Ascending aorta (tissue), 2 donors: ENCODE measurements at regions not wholly inside any gene's neighbourhood (a gene's known extent, or its start where the extent isn't known, plus 50 kb on each side); places are given as distances from the start of the nearest gene placed in this dataset.

Experiments used
- DNase-seq, 2 donors: peaks; one replicate each; pipeline ENCODE4 v3.0.0-alpha.2; 2019; ENCODE audit warnings: low spot score in 2 of 2
- H3K27ac ChIP-seq, 2 donors: fragments of 200-600 bp; sonication (generic); one replicate each; pipeline ENCODE4 v1.5.1; 2016 to 2017; ENCODE audit warnings: mild to moderate bottlenecking in 1 of 2
- H3K27me3 ChIP-seq: fragments of 200-600 bp; sonication (generic); one replicate; pipeline ENCODE4 v1.5.1; 2017
- H3K36me3 ChIP-seq, 2 donors: fragments of 200-600 bp; sonication (generic); one replicate each; pipeline ENCODE4 v1.5.1; 2016
- H3K4me1 ChIP-seq, 2 donors: fragments of 200-600 bp; sonication (generic); one replicate each; pipeline ENCODE4 v1.5.1; 2016 to 2017; ENCODE audit warnings: mild to moderate bottlenecking in 1 of 2
- H3K4me3 ChIP-seq, 2 donors: fragments of 200-600 bp; sonication (generic); one replicate each; pipeline ENCODE4 v1.5.1; 2016 to 2017; ENCODE audit warnings: mild to moderate bottlenecking in 1 of 2
- H3K9me3 ChIP-seq, 2 donors: fragments of 200-600 bp; sonication (generic); one replicate each; pipeline ENCODE4 v1.5.1; 2016
- CTCF ChIP-seq, 3 experiments: fragments of 200-600 bp in 2 of 3; fragments of 450-650 bp in 1 of 3; sonication (generic) in 2 of 3; IDR thresholded peaks; one replicate each; pipeline ENCODE4 v1.5.1; 2016 to 2019; ENCODE audit warnings: antibody characterized with exemption in 3 of 3, mild to moderate bottlenecking in 1 of 3, moderate library complexity in 1 of 3
- intact Hi-C: fragments of 100-400 bp; cut with DNase I; formaldehyde crosslinking; loops from one replicate; pipeline ENCODE4 v1.15.1; 2023

DNA sequence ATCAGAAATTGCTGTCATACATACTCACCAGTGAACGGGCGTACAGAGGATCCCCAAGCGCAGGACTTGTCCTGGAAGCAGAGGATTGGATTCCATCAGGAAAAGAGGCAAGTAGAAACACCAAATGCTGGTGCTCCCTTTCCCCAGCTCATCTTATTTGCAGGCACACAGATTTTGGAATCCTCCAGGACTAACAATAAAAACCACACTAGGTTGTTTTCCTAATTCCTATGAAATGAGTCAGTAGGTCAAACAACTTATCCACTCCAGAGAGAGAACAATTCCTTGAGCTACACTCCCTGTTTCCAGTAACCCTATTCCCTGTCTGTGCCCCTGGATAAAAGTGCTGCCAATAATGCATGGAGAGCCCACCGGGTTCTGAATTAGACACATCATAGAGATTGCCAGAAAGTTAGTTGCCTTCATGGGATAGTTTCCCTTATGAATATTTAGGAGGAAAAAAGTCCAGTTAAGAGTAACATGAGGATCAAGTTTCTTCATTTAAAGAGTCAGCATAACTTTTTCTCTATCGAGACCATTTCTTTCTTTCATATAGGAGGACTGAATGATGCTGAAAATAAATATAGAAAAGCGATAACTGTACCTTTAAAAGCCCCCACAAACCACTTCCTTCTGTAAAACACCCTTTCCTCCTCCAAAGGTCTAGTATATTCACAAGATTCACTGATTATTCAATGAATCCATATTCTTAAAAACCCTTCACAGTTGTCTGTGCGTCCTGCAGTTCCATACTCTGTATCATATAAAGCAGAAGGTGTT, 178.3 kb upstream of the KLF14 start:
- H3K27me3 ChIP-seq = no peaks in the 10 kb centered on the region
- H3K27ac ChIP-seq = peak overlapping the region; percentile 94 to 96
- intact Hi-C loops = loop anchor here (1.0 kb wide), 1 partner anchor 8 kb away; no protein-coding TSS in a partner anchor
- peaks cover 0 to 5% of the 10 kb centered on the region in 2 donors for H3K36me3 ChIP-seq
- H3K4me1 ChIP-seq = peaks cover 13 to 56% of the 10 kb centered on the region in 2 donors
- H3K4me3 ChIP-seq = peak overlapping the region; percentile 60 to 67
- no peaks in the 10 kb centered on the region for H3K9me3 ChIP-seq
- TF ChIP-seq CTCF (IDR thresholded peaks at IDR 0.05) = no peak
- peak in 1 of 2 donors; percentile 60 for DNase-seq

DNA sequence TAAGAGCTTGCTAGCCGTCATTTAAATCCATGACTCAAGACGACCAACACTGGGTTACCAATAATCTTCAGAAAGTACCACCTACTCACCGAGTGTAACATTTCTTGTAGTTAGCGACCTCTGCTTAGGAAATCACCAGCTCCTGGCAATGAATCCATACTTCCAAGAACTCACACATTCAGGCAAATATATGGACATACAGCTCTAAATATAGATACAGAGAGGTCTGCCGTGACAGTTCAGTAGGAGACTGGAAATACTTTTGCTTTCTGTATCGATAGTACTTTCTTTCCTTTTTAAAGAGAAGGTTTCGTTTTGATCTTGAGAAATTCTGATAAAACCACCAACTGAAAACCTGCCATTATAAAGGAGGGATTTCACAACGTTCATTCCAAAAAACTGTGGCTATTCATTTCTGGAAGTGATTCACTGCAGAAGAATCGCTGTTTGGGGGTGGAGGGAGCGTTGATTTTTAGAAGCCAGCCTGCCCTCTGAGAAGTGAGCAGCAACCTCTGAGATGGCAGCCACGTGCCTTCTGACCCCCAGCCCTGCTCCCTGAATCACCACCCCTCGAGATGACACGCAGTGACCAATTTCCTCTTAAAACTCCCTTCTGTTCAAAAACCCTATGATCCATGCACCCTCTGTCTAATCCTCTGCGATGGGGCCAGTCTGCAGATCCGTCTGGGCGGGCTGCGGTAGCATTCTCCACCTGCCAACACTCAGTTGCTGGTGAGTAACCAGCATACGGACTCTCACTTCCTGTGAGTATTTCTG, 179.0 kb upstream of the KLF14 start:
- peaks cover 0 to 5% of the 10 kb centered on the region in 2 donors for H3K36me3 ChIP-seq
- intact Hi-C loops = loop anchor here (1.0 kb wide), 2 partner anchors 9 to 20 kb away; no protein-coding TSS in a partner anchor
- DNase-seq = peak; percentile 69 to 95
- peak overlapping the region; percentile 60 to 67 for H3K4me3 ChIP-seq
- no peaks in the 10 kb centered on the region for H3K9me3 ChIP-seq
- peak overlapping the region; percentile 94 to 96 for H3K27ac ChIP-seq
- H3K27me3 ChIP-seq = no peaks in the 10 kb centered on the region
- H3K4me1 ChIP-seq = peaks cover 13 to 63% of the 10 kb centered on the region in 2 donors
- TF ChIP-seq CTCF (IDR thresholded peaks at IDR 0.05) = no peak

- Histone ChIP-seq H3K9me3 (no peaks in the 10 kb centered on the region), H3K36me3 (no peaks in the 10 kb centered on the region), H3K4me3 (peak overlapping the region; percentile 30 to 67), H3K27me3 (no peaks in the 10 kb centered on the region), H3K4me1 (peaks cover 13 to 69% of the 10 kb centered on the region in 2 donors), H3K27ac (peak overlapping the region; percentile 94 to 96)
- TF ChIP-seq CTCF (IDR thresholded peaks at IDR 0.05) = no peak
- DNase-seq = peak in 1 of 2 donors; percentile 27
- intact Hi-C loops = loop anchor here (1.0 kb wide), 1 partner anchor 21 kb away; no protein-coding TSS in a partner anchor
Observed at GRCh38 chr7:130913639-130914553, 179.9 kb upstream of the KLF14 start.

GRCh38 chr7:130914554-130915294, 180.7 kb upstream of the KLF14 start:
- H3K27me3 ChIP-seq = no peaks in the 10 kb centered on the region
- TF ChIP-seq CTCF (IDR thresholded peaks at IDR 0.05) = no peak
- no peaks in the 10 kb centered on the region for H3K36me3 ChIP-seq
- peaks cover 13 to 75% of the 10 kb centered on the region in 2 donors for H3K4me1 ChIP-seq
- H3K4me3 ChIP-seq = peak overlapping the region in 1 of 2 donors; percentile 67
- intact Hi-C loops = no loop called here
- peak overlapping the region; percentile 94 to 96 for H3K27ac ChIP-seq
- DNase-seq = peak in 1 of 2 donors; percentile 44
- no peaks in the 10 kb centered on the region for H3K9me3 ChIP-seq
